GM21423 (cell line): ENCODE measurements at regions not wholly inside any gene's neighbourhood (a gene's known extent, or its start where the extent isn't known, plus 50 kb on each side); places are given as distances from the start of the nearest gene placed in this dataset.
"Not testable (repeated sequence)": the region's sequence is repeated elsewhere in the genome, so short reads cannot be mapped to it uniquely, and the experiment has no call there.

Source experiments
- ATAC-seq: cut with Tn5 transposase; IDR thresholded peaks from one replicate; pipeline ENCODE4 v1.9.1; 2021; ENCODE audit warnings: mild to moderate bottlenecking, moderate library complexity; ENCODE audit not compliant: unreplicated experiment

- ATAC-seq, result no peak
Observed at GRCh38 chr10:25851548-25851947, 82.5 kb upstream of the MYO3A start.

- no peak for ATAC-seq
Observed at GRCh38 chr10:25852364-25852941, 81.6 kb upstream of the MYO3A start.

- ATAC-seq, result no peak
Observed at GRCh38 chr10:25858076-25858475, 76.0 kb upstream of the MYO3A start.

- no peak for ATAC-seq
Observed at GRCh38 chr10:25865267-25865666, 68.8 kb upstream of the MYO3A start.

- no peak for ATAC-seq
Observed at GRCh38 chr10:25867321-25867720, 66.7 kb upstream of the MYO3A start.

GRCh38 chr10:25869067-25869591 is 64.9 kb upstream of the MYO3A start:
- no peak for ATAC-seq

- no peak for ATAC-seq
Observed at GRCh38 chr10:25869609-25870008, 64.4 kb upstream of the MYO3A start.

GRCh38 chr10:25874402-25874801 is 59.6 kb upstream of the MYO3A start:
- not testable (repeated sequence) for ATAC-seq

GRCh38 chr10:25875556-25876165 is 58.4 kb upstream of the MYO3A start:
- peak; percentile 92 for ATAC-seq

GRCh38 chr10:25877296-25877695 is 56.7 kb upstream of the MYO3A start:
- ATAC-seq, result no peak
